ENCODE measurements at regions not wholly inside any gene's neighbourhood (a gene's known extent, or its start where the extent isn't known, plus 50 kb on each side); places are given as distances from the start of the nearest gene placed in this dataset.

DNA sequence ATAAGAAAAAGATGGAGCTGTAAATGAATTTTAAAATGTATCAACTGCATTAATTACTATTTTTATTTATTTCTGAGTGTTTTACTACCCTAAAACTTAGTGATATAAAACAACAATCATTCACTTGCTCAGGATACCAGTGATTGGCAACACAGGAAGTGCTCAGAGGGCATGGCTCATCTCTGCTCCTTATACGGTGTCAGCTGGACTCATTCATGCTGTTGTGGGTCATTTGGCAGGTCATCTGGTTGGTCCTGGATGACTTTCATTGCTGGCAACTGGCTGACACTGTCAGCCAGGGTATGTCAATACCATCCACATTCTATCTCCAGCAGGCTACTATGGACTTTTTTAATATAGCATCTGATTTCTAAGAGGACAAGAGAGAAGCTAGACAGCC lies 689.6 kb upstream of the NECTIN3 start:
- TF ChIP-seq, protein P1, sequence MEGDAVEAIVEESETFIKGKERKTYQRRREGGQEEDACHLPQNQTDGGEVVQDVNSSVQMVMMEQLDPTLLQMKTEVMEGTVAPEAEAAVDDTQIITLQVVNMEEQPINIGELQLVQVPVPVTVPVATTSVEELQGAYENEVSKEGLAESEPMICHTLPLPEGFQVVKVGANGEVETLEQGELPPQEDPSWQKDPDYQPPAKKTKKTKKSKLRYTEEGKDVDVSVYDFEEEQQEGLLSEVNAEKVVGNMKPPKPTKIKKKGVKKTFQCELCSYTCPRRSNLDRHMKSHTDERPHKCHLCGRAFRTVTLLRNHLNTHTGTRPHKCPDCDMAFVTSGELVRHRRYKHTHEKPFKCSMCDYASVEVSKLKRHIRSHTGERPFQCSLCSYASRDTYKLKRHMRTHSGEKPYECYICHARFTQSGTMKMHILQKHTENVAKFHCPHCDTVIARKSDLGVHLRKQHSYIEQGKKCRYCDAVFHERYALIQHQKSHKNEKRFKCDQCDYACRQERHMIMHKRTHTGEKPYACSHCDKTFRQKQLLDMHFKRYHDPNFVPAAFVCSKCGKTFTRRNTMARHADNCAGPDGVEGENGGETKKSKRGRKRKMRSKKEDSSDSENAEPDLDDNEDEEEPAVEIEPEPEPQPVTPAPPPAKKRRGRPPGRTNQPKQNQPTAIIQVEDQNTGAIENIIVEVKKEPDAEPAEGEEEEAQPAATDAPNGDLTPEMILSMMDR (conservative IDR thresholded peaks at IDR 0.05; ENCODE audit: low read depth, low read length), result no peak
- no peak for DNase-seq (ENCODE audit: low read depth)
- H3K4me3 ChIP-seq (ENCODE audit: low read length), result no peak overlapping the region

DNA sequence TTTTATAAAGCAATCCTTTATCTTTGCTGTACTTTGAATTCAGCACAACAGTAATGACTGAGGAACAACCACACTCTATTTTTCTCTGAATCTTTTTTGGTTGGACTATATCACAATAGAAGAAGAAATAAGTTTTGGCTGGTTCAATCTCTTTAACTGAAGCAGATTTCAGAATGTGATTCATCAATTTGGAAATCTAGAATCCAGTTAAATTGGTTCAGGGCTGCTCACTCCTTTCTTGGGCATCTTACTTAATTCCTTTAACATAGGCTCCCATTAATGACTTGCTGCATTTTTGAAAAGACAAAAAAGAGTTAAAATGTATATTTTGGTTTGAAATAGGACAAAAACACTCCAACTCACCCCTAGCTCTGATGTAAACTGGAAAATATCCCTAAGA lies 688.3 kb upstream of the NECTIN3 start:
- TF ChIP-seq, protein P1 (conservative IDR thresholded peaks at IDR 0.05; ENCODE audit: low read depth, low read length), result no peak
- DNase-seq (ENCODE audit: low read depth), result no peak
- no peak overlapping the region for H3K4me3 ChIP-seq (ENCODE audit: low read length)

GRCh38 chr3:110384601-110385000 lies 687.0 kb upstream of the NECTIN3 start:
- no peak for DNase-seq (ENCODE audit: low read depth)
- TF ChIP-seq, protein P1 (conservative IDR thresholded peaks at IDR 0.05; ENCODE audit: low read depth, low read length), result no peak
- H3K4me3 ChIP-seq (ENCODE audit: low read length), result no peak overlapping the region

DNA sequence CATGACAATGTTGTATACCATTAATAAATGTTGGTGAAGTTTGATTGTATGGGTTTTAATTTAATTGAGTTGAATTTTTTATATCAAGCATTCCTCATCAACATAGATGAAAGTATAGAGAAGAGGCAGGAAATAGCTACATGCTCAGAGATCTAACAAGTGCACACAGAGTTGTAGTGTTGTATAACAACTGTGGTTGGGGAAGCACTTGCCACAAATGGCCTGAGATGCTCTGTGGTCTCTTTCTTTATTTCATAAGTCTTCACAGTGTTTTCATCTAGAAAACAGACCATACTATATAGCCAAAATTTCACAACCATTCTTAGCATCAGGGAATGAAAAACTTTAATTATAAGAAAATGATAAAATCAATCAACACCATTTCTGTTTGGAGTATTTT lies 682.6 kb upstream of the NECTIN3 start:
- TF ChIP-seq, protein P1 (conservative IDR thresholded peaks at IDR 0.05; ENCODE audit: low read depth, low read length), result no peak
- no peak for DNase-seq (ENCODE audit: low read depth)
- no peak overlapping the region for H3K4me3 ChIP-seq (ENCODE audit: low read length)

GRCh38 chr3:110390372-110390771 lies 681.2 kb upstream of the NECTIN3 start:
- DNase-seq (ENCODE audit: low read depth), result no peak
- no peak overlapping the region for H3K4me3 ChIP-seq (ENCODE audit: low read length)
- TF ChIP-seq, protein P1 (conservative IDR thresholded peaks at IDR 0.05; ENCODE audit: low read depth, low read length), result no peak

DNA sequence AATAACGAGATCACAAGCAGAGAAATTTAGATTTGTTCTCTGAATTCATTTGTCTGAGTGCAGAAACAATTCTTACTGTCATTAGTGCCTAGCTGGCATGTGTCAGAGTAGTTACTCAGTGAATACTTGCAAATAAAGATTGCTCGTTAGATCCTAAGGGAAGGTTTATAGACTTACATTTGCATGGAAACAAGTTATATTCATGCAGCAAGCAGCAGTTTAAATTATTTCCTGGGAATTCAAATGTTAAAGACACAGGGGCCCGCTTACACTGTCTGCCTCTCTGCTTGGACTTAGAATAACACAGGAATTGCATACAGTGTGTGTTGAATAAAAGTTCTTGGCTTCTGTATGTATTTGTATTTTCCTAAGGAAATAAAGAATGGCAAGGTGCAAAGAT lies 680.6 kb upstream of the NECTIN3 start:
- TF ChIP-seq, protein P1 (conservative IDR thresholded peaks at IDR 0.05; ENCODE audit: low read depth, low read length), result no peak
- no peak for DNase-seq (ENCODE audit: low read depth)
- H3K4me3 ChIP-seq (ENCODE audit: low read length), result no peak overlapping the region

GRCh38 chr3:110391640-110392395 lies 679.8 kb upstream of the NECTIN3 start:
- TF ChIP-seq, protein P1 (conservative IDR thresholded peaks at IDR 0.05; ENCODE audit: low read depth, low read length), result no peak
- DNase-seq (ENCODE audit: low read depth), result no peak
- no peak overlapping the region for H3K4me3 ChIP-seq (ENCODE audit: low read length)
